Testis (tissue), 2 donors: ENCODE measurements at regions not wholly inside any gene's neighbourhood (a gene's known extent, or its start where the extent isn't known, plus 50 kb on each side); places are given as distances from the start of the nearest gene placed in this dataset.

Source experiments
- POLR2A ChIP-seq: fragments of 450-650 bp; IDR thresholded peaks from one replicate; pipeline ENCODE4 v1.6.1; 2017; ENCODE audit warnings: antibody characterized with exemption, mild to moderate bottlenecking, moderate library complexity
- TF ChIP-seq, protein P1 (sequence below), 3 experiments: fragments of 450-650 bp in 2 of 3; fragments of 200-600 bp in 1 of 3; sonication (generic) in 1 of 3; IDR thresholded peaks; one replicate each; pipeline ENCODE4 v1.5.1; 2016 to 2019; ENCODE audit warnings: antibody characterized with exemption in 3 of 3, mild to moderate bottlenecking in 2 of 3, moderate library complexity in 1 of 3

DNA sequence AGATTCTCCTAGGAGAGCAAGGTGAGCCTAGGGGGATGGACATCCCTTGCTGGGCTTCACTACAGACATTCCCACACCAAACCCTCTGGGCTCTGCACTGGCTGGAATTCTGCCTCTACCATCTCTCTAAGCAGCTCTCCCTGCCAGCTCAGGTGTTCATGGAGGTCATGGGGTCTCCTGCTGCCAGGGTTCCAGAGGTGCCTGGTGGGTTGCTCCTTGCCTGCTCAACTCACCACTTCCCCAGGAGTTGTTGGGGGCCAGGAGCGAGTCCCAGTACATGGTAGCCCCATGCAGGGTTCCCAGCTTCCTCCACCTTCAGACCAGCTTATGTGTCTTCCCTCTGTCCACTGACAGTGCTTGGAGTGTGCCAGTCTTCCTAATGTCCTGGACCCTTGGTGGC lies 167.8 kb upstream of the PAQR3 start:
- no peak for TF ChIP-seq POLR2A
- TF ChIP-seq, protein P1, sequence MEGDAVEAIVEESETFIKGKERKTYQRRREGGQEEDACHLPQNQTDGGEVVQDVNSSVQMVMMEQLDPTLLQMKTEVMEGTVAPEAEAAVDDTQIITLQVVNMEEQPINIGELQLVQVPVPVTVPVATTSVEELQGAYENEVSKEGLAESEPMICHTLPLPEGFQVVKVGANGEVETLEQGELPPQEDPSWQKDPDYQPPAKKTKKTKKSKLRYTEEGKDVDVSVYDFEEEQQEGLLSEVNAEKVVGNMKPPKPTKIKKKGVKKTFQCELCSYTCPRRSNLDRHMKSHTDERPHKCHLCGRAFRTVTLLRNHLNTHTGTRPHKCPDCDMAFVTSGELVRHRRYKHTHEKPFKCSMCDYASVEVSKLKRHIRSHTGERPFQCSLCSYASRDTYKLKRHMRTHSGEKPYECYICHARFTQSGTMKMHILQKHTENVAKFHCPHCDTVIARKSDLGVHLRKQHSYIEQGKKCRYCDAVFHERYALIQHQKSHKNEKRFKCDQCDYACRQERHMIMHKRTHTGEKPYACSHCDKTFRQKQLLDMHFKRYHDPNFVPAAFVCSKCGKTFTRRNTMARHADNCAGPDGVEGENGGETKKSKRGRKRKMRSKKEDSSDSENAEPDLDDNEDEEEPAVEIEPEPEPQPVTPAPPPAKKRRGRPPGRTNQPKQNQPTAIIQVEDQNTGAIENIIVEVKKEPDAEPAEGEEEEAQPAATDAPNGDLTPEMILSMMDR (IDR thresholded peaks at IDR 0.05): no peak
